ENCODE measurements at regions not wholly inside any gene's neighbourhood (a gene's known extent, or its start where the extent isn't known, plus 50 kb on each side); places are given as distances from the start of the nearest gene placed in this dataset.

DNA sequence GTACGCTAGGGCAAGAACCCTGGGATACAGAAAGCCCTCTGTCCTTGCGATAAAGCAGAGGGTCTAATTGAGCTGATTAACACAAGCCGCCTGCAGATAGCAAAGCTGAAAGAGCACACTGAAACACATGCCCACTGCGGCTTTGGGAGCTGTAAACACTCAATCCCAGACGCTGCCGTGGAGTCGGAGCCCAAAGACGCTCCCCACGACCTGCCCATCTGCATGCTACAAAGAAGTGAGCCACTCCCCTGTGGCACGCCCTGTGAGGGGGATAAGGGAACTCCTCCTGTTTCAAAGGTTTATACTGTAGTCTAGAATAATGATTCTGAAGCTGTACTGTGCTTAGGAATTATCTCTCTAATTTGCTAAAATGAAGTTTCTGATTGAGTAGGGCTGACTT, 985.6 kb upstream of the GHITM start:
- WGBS, 4 donors, result 67 to 79% (median 77%) methylated on average over 10 of the region's 10 CpGs
- intact Hi-C loops (cut with DNase I), result no loop called here
- H3K27me3 ChIP-seq, result no peaks in the 10 kb centered on the region
- no peak overlapping the region for H3K4me3 ChIP-seq
- ATAC-seq (no peak), DNase-seq (no peak)
- H3K4me1 ChIP-seq, result no peaks in the 10 kb centered on the region
- H3K36me3 ChIP-seq, result no peaks in the 10 kb centered on the region
- H3K9me3 ChIP-seq, result no peaks in the 10 kb centered on the region
- no peak overlapping the region for H3K27ac ChIP-seq
- TF ChIP-seq, protein P1, sequence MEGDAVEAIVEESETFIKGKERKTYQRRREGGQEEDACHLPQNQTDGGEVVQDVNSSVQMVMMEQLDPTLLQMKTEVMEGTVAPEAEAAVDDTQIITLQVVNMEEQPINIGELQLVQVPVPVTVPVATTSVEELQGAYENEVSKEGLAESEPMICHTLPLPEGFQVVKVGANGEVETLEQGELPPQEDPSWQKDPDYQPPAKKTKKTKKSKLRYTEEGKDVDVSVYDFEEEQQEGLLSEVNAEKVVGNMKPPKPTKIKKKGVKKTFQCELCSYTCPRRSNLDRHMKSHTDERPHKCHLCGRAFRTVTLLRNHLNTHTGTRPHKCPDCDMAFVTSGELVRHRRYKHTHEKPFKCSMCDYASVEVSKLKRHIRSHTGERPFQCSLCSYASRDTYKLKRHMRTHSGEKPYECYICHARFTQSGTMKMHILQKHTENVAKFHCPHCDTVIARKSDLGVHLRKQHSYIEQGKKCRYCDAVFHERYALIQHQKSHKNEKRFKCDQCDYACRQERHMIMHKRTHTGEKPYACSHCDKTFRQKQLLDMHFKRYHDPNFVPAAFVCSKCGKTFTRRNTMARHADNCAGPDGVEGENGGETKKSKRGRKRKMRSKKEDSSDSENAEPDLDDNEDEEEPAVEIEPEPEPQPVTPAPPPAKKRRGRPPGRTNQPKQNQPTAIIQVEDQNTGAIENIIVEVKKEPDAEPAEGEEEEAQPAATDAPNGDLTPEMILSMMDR (IDR thresholded peaks at IDR 0.05), result no peak
- no peak for TF ChIP-seq POLR2A (IDR thresholded peaks at IDR 0.05)

DNA sequence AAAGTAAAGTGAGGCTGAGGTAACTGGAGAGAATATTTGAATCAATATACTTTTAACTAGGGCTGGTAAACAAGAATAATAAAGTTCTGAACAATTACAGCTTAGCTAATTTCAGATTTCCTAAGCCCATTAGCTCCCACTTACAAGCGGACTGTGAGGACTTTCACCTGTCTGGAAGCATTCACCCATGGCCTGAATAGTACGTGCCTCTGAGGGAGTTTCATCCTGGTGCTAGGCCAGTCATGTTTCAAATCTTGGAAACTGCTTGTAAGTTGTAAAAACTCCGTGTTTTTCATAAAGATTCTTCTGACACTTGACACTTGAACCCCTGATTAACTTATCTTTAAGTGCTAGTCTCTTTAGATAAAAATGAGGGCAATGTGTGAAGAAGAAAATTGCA, 975.2 kb upstream of the GHITM start:
- TF ChIP-seq POLR2A (IDR thresholded peaks at IDR 0.05), result no peak
- TF ChIP-seq, protein P1 (IDR thresholded peaks at IDR 0.05), result no peak
- no peak for DNase-seq
- Histone ChIP-seq H3K9me3 (no peaks in the 10 kb centered on the region), H3K36me3 (no peaks in the 10 kb centered on the region), H3K27me3 (peaks cover 0 to 3% (median 0%) of the 10 kb centered on the region in 9 donors), H3K4me1 (no peaks in the 10 kb centered on the region), H3K27ac (no peak overlapping the region), H3K4me3 (no peak overlapping the region)
- no peak for ATAC-seq
- intact Hi-C loops (cut with DNase I), result no loop called here
- WGBS, 4 donors, result 30 to 46% (median 37%) methylated on average over 3 of the region's 3 CpGs

DNA sequence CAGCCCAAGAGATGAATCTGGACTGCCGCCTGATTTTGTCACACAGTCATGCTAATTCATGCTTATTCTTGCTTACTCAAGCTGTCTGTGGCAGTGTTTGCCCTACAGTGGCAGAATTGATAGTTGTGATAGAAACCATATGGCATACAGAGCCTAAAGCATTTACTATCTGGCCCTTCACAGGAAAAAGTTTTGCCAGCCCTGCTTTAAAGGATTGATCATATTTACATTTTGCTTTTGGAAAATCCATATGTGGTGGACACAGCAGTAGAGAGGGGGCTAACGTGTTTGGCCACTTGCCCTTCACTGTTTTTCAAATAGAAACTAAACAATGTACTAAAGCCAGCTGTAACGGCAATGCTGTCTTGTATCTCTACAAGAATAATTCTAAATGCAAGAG, 974.0 kb upstream of the GHITM start:
- Histone ChIP-seq H3K27me3 (peaks cover 0 to 3% (median 0%) of the 10 kb centered on the region in 9 donors), H3K4me1 (no peaks in the 10 kb centered on the region), H3K27ac (no peak overlapping the region), H3K4me3 (no peak overlapping the region), H3K36me3 (no peaks in the 10 kb centered on the region), H3K9me3 (peaks cover 0 to 3% (median 0%) of the 10 kb centered on the region in 12 donors)
- WGBS, 4 donors, result 43 to 70% (median 60%) methylated on average over 3 of the region's 3 CpGs
- ATAC-seq (no peak), DNase-seq (no peak)
- TF ChIP-seq, protein P1 (IDR thresholded peaks at IDR 0.05), result no peak
- no peak for TF ChIP-seq POLR2A (IDR thresholded peaks at IDR 0.05)
- intact Hi-C loops (cut with DNase I), result no loop called here

DNA sequence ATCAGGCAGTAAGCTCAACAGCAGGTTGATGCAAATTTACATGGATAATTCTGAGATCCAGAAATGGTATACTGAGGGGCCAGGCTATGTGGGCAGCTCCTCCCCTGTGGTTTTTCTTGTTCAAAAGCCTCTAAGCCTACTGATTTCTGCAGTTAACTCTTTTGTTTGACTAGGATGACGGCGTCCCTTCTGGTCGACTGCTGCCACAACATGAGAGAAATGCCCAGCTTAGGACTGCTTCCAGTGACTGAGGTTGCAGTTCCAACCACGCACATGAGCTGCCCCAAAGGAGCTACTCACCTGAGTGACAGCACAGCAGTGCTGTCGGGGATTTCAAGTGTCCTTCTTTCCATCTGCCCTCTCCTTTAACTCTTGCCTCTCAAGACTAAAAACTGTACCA, 973.0 kb upstream of the GHITM start:
- 38 to 60% (median 45%) methylated on average over 5 of the region's 5 CpGs for WGBS, 4 donors
- TF ChIP-seq, protein P1 (IDR thresholded peaks at IDR 0.05), result no peak
- no peak for TF ChIP-seq POLR2A (IDR thresholded peaks at IDR 0.05)
- Histone ChIP-seq H3K9me3 (peaks cover 0 to 12% (median 0%) of the 10 kb centered on the region in 12 donors), H3K4me3 (no peak overlapping the region), H3K27me3 (peaks cover 0 to 3% (median 0%) of the 10 kb centered on the region in 9 donors), H3K27ac (no peak overlapping the region), H3K36me3 (no peaks in the 10 kb centered on the region), H3K4me1 (no peaks in the 10 kb centered on the region)
- DNase-seq (no peak), ATAC-seq (no peak)
- intact Hi-C loops (cut with DNase I), result no loop called here

Data from heart left ventricle (tissue), 16 donors.